HT1080 (cell line): ENCODE measurements at regions not wholly inside any gene's neighbourhood (a gene's known extent, or its start where the extent isn't known, plus 50 kb on each side); places are given as distances from the start of the nearest gene placed in this dataset.

ENCODE experiments used
- DNase-seq: peaks from one replicate; pipeline ENCODE4 v3.0.0-alpha.2; 2015; ENCODE audit warnings: low read depth

GRCh38 chr1:209485751-209486150 is 97.8 kb upstream of the CAMK1G start:
- no peak for DNase-seq

- peak; percentile 91 for DNase-seq
These were observed 96.5 kb upstream of the CAMK1G start for GRCh38 chr1:209486861-209487593.

GRCh38 chr1:209490013-209490412 is 93.5 kb upstream of the CAMK1G start:
- DNase-seq: peak; percentile 41

- DNase-seq: no peak
These were observed 92.5 kb upstream of the CAMK1G start for GRCh38 chr1:209491031-209491430.

GRCh38 chr1:209491496-209491895 is 92.0 kb upstream of the CAMK1G start:
- DNase-seq: no peak

- no peak for DNase-seq
These were observed 91.6 kb upstream of the CAMK1G start for GRCh38 chr1:209491897-209492296.

GRCh38 chr1:209493559-209493958 is 90.0 kb upstream of the CAMK1G start:
- DNase-seq: peak; percentile 26

- no peak for DNase-seq
These were observed 85.8 kb upstream of the CAMK1G start for GRCh38 chr1:209497729-209498128.

DNA sequence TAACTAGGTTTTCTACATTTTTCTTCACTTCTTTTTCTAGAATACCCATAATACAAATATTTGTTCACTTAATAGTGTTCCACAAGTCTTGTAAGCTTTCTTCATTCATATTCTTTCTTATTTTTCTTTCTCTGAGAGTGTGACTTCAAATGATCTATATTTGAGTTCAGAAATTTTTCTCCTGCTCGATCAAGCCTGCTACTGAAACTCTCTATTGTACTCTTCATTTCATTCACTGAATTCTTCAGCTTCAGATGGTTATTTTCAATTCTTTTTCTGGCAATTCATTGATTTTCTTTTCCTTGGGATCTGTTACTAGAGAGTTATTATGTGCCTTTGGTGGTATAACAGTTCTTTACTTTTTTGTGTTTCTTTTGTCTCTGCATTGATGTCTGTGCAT is 82.5 kb upstream of the CAMK1G start:
- no peak for DNase-seq

GRCh38 chr1:209503196-209503595 is 80.3 kb upstream of the CAMK1G start:
- DNase-seq: no peak

DNA sequence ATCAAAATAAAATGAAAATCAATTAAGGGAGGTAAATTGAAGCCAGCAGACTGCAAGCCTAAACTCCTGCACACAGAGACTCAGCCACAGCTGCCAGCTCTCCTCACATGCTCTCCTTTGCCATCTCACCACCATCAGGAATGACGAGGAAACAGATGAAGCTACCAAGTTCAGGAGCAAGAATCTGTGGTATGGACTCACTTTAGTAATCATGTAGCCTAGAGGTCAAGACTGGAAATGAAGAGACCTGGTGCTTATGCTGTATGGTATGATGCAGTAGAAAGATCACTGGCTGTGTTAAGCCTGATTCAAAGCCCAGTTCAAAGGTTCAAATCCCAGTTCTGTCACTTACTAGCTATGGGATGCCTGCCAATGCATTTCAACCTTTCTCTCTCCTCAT is 78.9 kb upstream of the CAMK1G start:
- DNase-seq: peak; percentile 20

DNA sequence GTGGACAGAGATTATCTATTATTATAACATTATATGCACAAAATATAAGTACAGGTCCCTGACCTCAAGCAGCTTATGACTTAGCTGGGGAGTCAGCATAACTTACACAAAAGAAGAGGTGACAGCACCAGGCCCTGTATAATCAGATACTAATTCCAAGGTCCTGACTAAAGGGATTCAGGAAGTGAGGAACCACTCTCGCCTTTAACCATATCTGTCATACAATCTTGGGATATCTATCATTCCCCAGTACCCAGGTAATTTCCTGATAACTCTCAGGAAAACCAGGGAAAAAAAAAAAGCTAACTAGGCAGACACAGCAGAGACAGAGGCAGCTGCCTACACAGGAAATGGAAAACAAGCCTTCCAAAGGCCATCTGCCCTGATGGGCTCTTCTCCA is 78.5 kb upstream of the CAMK1G start:
- DNase-seq: peak; percentile 92

GRCh38 chr1:209506101-209506500 is 77.4 kb upstream of the CAMK1G start:
- DNase-seq: no peak

DNA sequence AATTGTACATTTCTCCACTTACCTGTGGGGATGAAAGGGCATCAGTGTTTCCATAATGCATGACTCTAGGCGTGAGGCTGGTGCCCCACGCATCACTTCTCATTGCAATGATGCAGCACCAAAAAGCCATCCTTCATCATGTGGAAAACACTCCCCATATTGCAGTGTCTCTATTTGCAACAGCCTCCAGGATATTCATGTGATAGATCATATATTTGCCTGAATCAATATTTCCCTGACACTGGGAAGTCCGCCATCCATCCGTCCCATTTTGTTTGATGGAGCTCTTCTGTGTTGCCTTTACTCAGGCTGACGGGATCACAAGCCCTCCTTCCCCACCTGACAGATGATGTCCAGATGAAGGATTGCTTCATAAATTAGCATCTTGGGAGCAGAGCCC is 74.5 kb upstream of the CAMK1G start:
- DNase-seq: no peak

GRCh38 chr1:209510063-209510462 is 73.5 kb upstream of the CAMK1G start:
- no peak for DNase-seq

GRCh38 chr1:209511169-209511568 is 72.3 kb upstream of the CAMK1G start:
- DNase-seq: no peak

GRCh38 chr1:209512821-209513220 is 70.7 kb upstream of the CAMK1G start:
- peak; percentile 35 for DNase-seq

DNA sequence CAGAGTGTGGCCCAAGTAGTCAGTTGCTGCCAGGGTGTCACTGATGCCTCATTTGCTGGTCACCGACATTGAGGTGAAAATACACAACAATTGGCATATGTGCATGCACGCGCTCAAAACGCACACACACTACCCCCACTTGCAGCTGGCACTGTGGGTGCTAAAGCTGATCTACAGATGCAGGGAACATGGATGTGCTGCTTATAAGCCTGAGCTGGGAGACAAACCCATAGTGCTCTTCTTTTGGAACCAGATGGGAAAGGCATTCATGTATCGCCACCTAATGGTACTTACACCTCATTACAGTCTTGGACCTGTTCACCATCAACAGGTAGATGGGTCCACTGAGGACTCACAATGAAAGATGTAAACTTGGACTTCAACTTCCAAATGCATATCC is 70.3 kb upstream of the CAMK1G start:
- DNase-seq: peak; percentile 61

DNA sequence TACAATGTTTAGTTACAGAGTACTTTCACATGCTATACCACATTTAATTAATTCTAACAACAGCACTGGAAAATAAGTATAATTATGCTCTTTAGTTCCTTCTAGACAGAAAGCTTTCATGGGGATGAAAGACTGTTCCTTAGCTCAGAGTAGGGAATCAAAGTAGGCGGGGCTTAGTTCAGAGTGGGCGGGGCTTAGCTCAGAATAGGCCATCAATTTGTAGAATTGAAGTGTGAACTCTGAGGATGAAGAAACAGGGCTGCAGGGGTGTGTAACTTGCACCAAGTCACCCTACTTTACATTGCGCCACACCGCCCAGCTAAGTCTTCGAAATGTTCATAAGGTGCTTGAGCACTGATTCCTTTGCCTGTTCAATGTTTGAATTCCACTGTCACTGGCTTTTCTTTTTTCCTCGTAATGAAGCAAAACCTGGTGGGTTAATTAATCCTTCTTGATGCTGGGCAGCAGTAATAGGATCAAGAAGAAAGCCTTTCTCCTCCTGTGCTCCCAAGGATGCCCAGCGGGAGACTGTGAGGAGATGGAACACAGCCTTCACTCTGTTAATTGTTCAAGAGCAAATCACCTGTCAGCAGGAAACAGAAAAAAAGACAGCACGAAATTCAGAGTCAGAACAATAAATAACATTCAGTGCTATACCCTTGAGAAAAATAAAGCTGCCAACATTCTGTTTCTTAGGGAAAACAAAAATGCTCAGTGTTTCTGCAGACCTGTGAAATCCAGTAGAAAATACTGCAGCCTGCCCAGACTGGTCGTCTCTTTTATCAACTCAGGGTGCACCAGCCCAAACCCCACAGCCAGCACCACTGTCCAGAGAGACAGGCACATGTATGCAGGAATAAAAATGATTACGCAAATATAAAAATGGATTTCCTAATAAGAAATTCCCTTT is 66.5 kb upstream of the CAMK1G start:
- DNase-seq: no peak

GRCh38 chr1:209517681-209518050 is 65.8 kb upstream of the CAMK1G start:
- no peak for DNase-seq

- DNase-seq: no peak
These were observed 63.7 kb upstream of the CAMK1G start for GRCh38 chr1:209519786-209520185.

GRCh38 chr1:209522826-209523225 is 60.7 kb upstream of the CAMK1G start:
- no peak for DNase-seq

DNA sequence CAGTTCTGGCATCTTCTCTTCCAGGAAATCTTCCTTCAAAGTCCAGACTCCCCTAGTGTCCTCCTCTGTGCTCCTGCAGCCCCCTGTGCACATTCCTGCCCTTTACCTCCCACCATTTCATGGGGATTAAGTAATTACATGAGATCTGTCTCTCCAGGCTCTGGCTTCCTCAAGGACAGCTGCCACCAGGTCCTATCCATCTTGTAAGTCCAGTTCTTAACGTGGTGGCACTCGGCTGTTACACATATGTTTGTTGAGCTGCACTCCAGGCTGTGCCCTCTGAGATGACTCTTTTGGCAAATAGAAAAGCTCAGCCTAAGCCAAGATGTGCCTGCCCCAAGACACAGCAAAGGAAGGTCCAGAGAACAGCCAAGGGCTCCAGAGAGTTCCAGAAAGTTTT is 57.4 kb upstream of the CAMK1G start:
- DNase-seq: no peak
